ENCODE measurements at regions not wholly inside any gene's neighbourhood (a gene's known extent, or its start where the extent isn't known, plus 50 kb on each side); places are given as distances from the start of the nearest gene placed in this dataset.

GRCh38 chr7:65804887-65805286 is 68.0 kb upstream of the VKORC1L1 start:
- TF ChIP-seq CREB1 (IDR thresholded peaks at IDR 0.05) (no peak), CTCF (IDR thresholded peaks at IDR 0.05; ENCODE audit: control extremely low read depth in 1 of 3, insufficient read depth in 1 of 3, low read depth in 1 of 3, low read length in 3 of 3) (no peak), EGR1 (IDR thresholded peaks at IDR 0.05; ENCODE audit: borderline replicate concordance, low read depth, low read length) (no peak), POLR2A (IDR thresholded peaks at IDR 0.05; ENCODE audit: control extremely low read depth in 1 of 2, low read depth in 2 of 2, low read length in 2 of 2) (no peak)

Measured in H1 (cell line).